Spleen (tissue), 11 donors: ENCODE measurements at regions not wholly inside any gene's neighbourhood (a gene's known extent, or its start where the extent isn't known, plus 50 kb on each side); places are given as distances from the start of the nearest gene placed in this dataset.

Experiments
- DNase-seq: peaks from one replicate; pipeline ENCODE4 v3.0.0-alpha.2; 2020
- H3K27ac ChIP-seq, 8 donors: fragments of 200-600 bp; sonication (generic) in 7 of 8; 1 replicate in 4 of 8; 2 replicates in 4 of 8; pipeline versions ENCODE4 v1.5.0 to v1.8.0; 2016 to 2021; ENCODE audit warnings: inconsistent platforms in 4 of 8, mild to moderate bottlenecking in 4 of 8, moderate library complexity in 1 of 8
- H3K27me3 ChIP-seq, 7 donors: fragments of 200-600 bp; sonication (generic) in 6 of 7; replicated peaks in 1 of 7; 1 replicate in 4 of 7; 2 replicates in 3 of 7; pipeline versions ENCODE4 v1.5.0 to v1.8.0; 2016 to 2021; ENCODE audit warnings: inconsistent platforms in 3 of 7, mild to moderate bottlenecking in 1 of 7
- H3K36me3 ChIP-seq, 6 donors: fragments of 200-600 bp; sonication (generic) in 5 of 6; 1 replicate in 4 of 6; 2 replicates in 2 of 6; pipeline versions ENCODE4 v1.5.0 to v1.8.0; 2016 to 2021; ENCODE audit warnings: inconsistent platforms in 2 of 6
- H3K4me1 ChIP-seq, 6 donors: fragments of 200-600 bp; sonication (generic) in 5 of 6; 1 replicate in 3 of 6; 2 replicates in 3 of 6; pipeline versions ENCODE4 v1.5.0 to v1.8.0; 2016 to 2021; ENCODE audit warnings: inconsistent platforms in 3 of 6
- H3K4me3 ChIP-seq, 8 donors: fragments of 200-600 bp; sonication (generic) in 7 of 8; 1 replicate in 4 of 8; 2 replicates in 4 of 8; pipeline versions ENCODE4 v1.5.0 to v1.8.0; 2016 to 2021; ENCODE audit warnings: inconsistent platforms in 4 of 8, mild to moderate bottlenecking in 4 of 8, moderate library complexity in 2 of 8
- H3K9me3 ChIP-seq, 8 donors: fragments of 200-600 bp; sonication (generic) in 7 of 8; 1 replicate in 4 of 8; 2 replicates in 4 of 8; pipeline versions ENCODE4 v1.5.0 to v1.8.0; 2016 to 2021; ENCODE audit warnings: inconsistent platforms in 4 of 8
- CTCF ChIP-seq, 11 experiments: fragments of 200-600 bp in 7 of 11; fragments of 450-650 bp in 4 of 11; sonication (generic) in 4 of 11; IDR thresholded peaks in 8 of 11; conservative IDR thresholded peaks in 3 of 11; 1 replicate in 7 of 11; 2 replicates in 4 of 11; pipeline versions ENCODE4 v1.4.0 to v1.8.0; 2016 to 2021; ENCODE audit warnings: antibody characterized with exemption in 11 of 11, inconsistent platforms in 4 of 11, mild to moderate bottlenecking in 1 of 11
- POLR2A ChIP-seq, 3 donors: fragments of 450-650 bp; IDR thresholded peaks; one replicate each; pipeline ENCODE4 v1.5.1; 2017; ENCODE audit warnings: antibody characterized with exemption in 3 of 3, mild to moderate bottlenecking in 1 of 3
- POLR2AphosphoS5 ChIP-seq, 3 donors: sonication (generic); formaldehyde crosslinking; IDR thresholded peaks; one replicate each; pipeline ENCODE4 v1.5.1; 2017; ENCODE audit warnings: antibody characterized with exemption in 3 of 3
- WGBS, 5 donors: extraction: QIAGEN DNeasy Blood & Tissue Kit in 3 of 5; methylation state at CpG; one replicate each; pipeline versions ENCODE4 v1.1.5 to v1.1.7; 2013 to 2018; 5-methylcytosine and 5-hydroxymethylcytosine counted together
- intact Hi-C: fragments of 100-400 bp; cut with DNase I; formaldehyde crosslinking; loops from one replicate; pipeline ENCODE4 v1.15.0; 2023; ENCODE audit warnings: low total_unique reads
- donor health status: healthy with polysubstance abuse.
- donor health status: DM: no; HTN: no; CAD: no; lungs with moderate emphysema.
- donor health status: DM: no; HTN: no; CAD: no.
- donor health status: Bipolar disorder and iron deficiency.
- donor health status: healthy.
- donor health status: DM: no; HTN: no; CAD: no.
- donor health status: DM: yes; HTN: yes; CAD: no.

- DNase-seq: no peak
- intact Hi-C loops: no loop called here
- peaks cover 0 to 6% (median 0%) of the 10 kb centered on the region in 8 donors for H3K9me3 ChIP-seq
- H3K4me1 ChIP-seq: no peaks in the 10 kb centered on the region
- no peaks in the 10 kb centered on the region for H3K27me3 ChIP-seq
- no peak overlapping the region for H3K4me3 ChIP-seq
- TF ChIP-seq CTCF (IDR thresholded peaks at IDR 0.05 in 8 of 11, conservative IDR thresholded peaks at IDR 0.05 in 3 of 11) (no peak), POLR2AphosphoS5 (IDR thresholded peaks at IDR 0.05) (no peak), POLR2A (IDR thresholded peaks at IDR 0.05) (no peak)
- H3K27ac ChIP-seq: no peak overlapping the region
- H3K36me3 ChIP-seq: no peaks in the 10 kb centered on the region
- 39 to 68% (median 55%) methylated on average over 5 of the region's 5 CpGs for WGBS, 5 donors
Measured at GRCh38 chr11:121841487-121842191, 274.4 kb downstream of the BLID start.

GRCh38 chr11:121839781-121840180, 276.2 kb downstream of the BLID start:
- intact Hi-C loops: no loop called here
- 84 to 94% (median 87%) methylated on average over 1 of the region's 1 CpG for WGBS, 5 donors
- no peak for TF ChIP-seq CTCF (IDR thresholded peaks at IDR 0.05 in 8 of 11, conservative IDR thresholded peaks at IDR 0.05 in 3 of 11)
- no peak for TF ChIP-seq POLR2A (IDR thresholded peaks at IDR 0.05)
- TF ChIP-seq POLR2AphosphoS5 (IDR thresholded peaks at IDR 0.05): no peak
- Histone ChIP-seq H3K9me3 (peaks cover 0 to 25% (median 8%) of the 10 kb centered on the region in 8 donors), H3K36me3 (no peaks in the 10 kb centered on the region), H3K27me3 (no peaks in the 10 kb centered on the region), H3K4me1 (no peaks in the 10 kb centered on the region), H3K27ac (no peak overlapping the region), H3K4me3 (no peak overlapping the region)
- no peak for DNase-seq

GRCh38 chr11:121838571-121838970, 277.4 kb downstream of the BLID start:
- intact Hi-C loops: no loop called here
- Histone ChIP-seq H3K27ac (no peak overlapping the region), H3K36me3 (no peaks in the 10 kb centered on the region), H3K4me3 (no peak overlapping the region), H3K27me3 (no peaks in the 10 kb centered on the region), H3K9me3 (peaks cover 3 to 37% (median 18%) of the 10 kb centered on the region in 8 donors), H3K4me1 (no peaks in the 10 kb centered on the region)
- no peak for DNase-seq
- TF ChIP-seq POLR2A (IDR thresholded peaks at IDR 0.05): no peak
- no peak for TF ChIP-seq POLR2AphosphoS5 (IDR thresholded peaks at IDR 0.05)
- no peak for TF ChIP-seq CTCF (IDR thresholded peaks at IDR 0.05 in 8 of 11, conservative IDR thresholded peaks at IDR 0.05 in 3 of 11)
- WGBS, 5 donors: 32 to 79% (median 61%) methylated on average over 1 of the region's 1 CpG

GRCh38 chr11:121833970-121834369, 282.0 kb downstream of the BLID start:
- H3K27me3 ChIP-seq: no peaks in the 10 kb centered on the region
- H3K4me1 ChIP-seq: no peaks in the 10 kb centered on the region
- no peak overlapping the region for H3K27ac ChIP-seq
- H3K4me3 ChIP-seq: no peak overlapping the region
- no peaks in the 10 kb centered on the region for H3K36me3 ChIP-seq
- intact Hi-C loops: no loop called here
- H3K9me3 ChIP-seq: peaks cover 7 to 66% (median 46%) of the 10 kb centered on the region in 8 donors
- DNase-seq: no peak
- no peak for TF ChIP-seq CTCF (IDR thresholded peaks at IDR 0.05 in 8 of 11, conservative IDR thresholded peaks at IDR 0.05 in 3 of 11)
- no peak for TF ChIP-seq POLR2AphosphoS5 (IDR thresholded peaks at IDR 0.05)
- TF ChIP-seq POLR2A (IDR thresholded peaks at IDR 0.05): no peak
